Body of pancreas (tissue), 4 donors: ENCODE measurements at regions not wholly inside any gene's neighbourhood (a gene's known extent, or its start where the extent isn't known, plus 50 kb on each side); places are given as distances from the start of the nearest gene placed in this dataset.

Experiments
- ATAC-seq: fragments of 150-250 bp; one replicate; pipeline ENCODE4 v1.9.1; 2016
- DNase-seq, 4 donors: peaks; one replicate each; pipeline ENCODE4 v3.0.0-alpha.2; 2019
- H3K27ac ChIP-seq, 4 donors: fragments of 200-600 bp; sonication (generic); 1 replicate in 3 of 4; 2 replicates in 1 of 4; pipeline versions ENCODE4 v1.5.1 to v1.6.1; 2016 to 2019; ENCODE audit warnings: mild to moderate bottlenecking in 1 of 4, mixed read lengths in 1 of 4, moderate library complexity in 1 of 4
- H3K27me3 ChIP-seq, 2 donors: fragments of 200-600 bp; sonication (generic); one replicate each; pipeline ENCODE4 v1.6.0; 2016; ENCODE audit warnings: mild to moderate bottlenecking in 1 of 2
- H3K36me3 ChIP-seq, 2 donors: fragments of 200-600 bp; sonication (generic); replicated peaks in 1 of 2; 2 replicates each; pipeline ENCODE4 v1.5.1; 2016; ENCODE audit warnings: low read depth in 2 of 2; ENCODE audit not compliant: insufficient read depth in 1 of 2
- H3K4me1 ChIP-seq: fragments of 200-600 bp; sonication (generic); one replicate; pipeline ENCODE4 v1.6.0; 2016
- H3K4me3 ChIP-seq, 2 donors: fragments of 200-600 bp; sonication (generic); 1 replicate in 1 of 2; 2 replicates in 1 of 2; pipeline ENCODE4 v1.5.1; 2016 to 2019
- H3K9me3 ChIP-seq, 3 donors: fragments of 200-600 bp; sonication (generic); 1 replicate in 2 of 3; 2 replicates in 1 of 3; pipeline ENCODE4 v1.5.1; 2016
- POLR2A ChIP-seq, 3 donors: fragments of 450-650 bp; IDR thresholded peaks; one replicate each; pipeline ENCODE4 v1.6.1; 2016; ENCODE audit warnings: antibody characterized with exemption in 3 of 3, mild to moderate bottlenecking in 2 of 3
- WGBS, 2 donors: methylation state at CpG; one replicate each; pipeline ENCODE4 v1.1.5; 2017; 5-methylcytosine and 5-hydroxymethylcytosine counted together
- intact Hi-C: fragments of 100-400 bp; cut with DNase I; formaldehyde crosslinking; loops from one replicate; pipeline ENCODE4 v1.15.1; 2023
- TF ChIP-seq, protein P1 (sequence below), 7 experiments: fragments of 450-650 bp in 4 of 7; fragments of 200-600 bp in 3 of 7; sonication (generic) in 3 of 7; IDR thresholded peaks; one replicate each; pipeline ENCODE4 v1.5.1; 2016 to 2019; ENCODE audit warnings: antibody characterized with exemption in 7 of 7

DNA sequence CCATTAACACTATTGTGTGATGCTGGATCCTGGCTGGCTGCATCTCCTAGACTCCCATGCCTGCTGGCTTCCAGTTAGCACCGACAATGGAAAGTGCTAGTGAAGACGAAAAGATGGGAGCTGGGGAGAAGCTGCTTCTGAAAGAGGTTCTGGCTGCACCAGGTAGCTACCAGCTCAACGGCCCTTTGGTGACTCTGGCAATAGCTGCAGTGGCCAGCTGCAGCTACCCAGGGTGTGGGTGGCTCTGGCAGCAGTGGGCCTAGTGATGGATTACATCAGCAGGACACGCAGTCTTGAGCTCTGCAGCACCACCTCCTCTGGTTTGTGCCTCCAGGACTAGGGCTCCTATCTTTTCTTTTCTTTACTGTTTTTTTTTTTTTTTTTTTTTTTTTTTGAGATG is 662.6 kb downstream of the MATN1 start:
- no peak overlapping the region for H3K27ac ChIP-seq
- no peaks in the 10 kb centered on the region for H3K9me3 ChIP-seq
- ATAC-seq (no peak), DNase-seq (no peak)
- 58 to 65% methylated on average over 4 of the region's 4 CpGs for WGBS, 2 donors
- intact Hi-C loops = no loop called here
- TF ChIP-seq, protein P1, sequence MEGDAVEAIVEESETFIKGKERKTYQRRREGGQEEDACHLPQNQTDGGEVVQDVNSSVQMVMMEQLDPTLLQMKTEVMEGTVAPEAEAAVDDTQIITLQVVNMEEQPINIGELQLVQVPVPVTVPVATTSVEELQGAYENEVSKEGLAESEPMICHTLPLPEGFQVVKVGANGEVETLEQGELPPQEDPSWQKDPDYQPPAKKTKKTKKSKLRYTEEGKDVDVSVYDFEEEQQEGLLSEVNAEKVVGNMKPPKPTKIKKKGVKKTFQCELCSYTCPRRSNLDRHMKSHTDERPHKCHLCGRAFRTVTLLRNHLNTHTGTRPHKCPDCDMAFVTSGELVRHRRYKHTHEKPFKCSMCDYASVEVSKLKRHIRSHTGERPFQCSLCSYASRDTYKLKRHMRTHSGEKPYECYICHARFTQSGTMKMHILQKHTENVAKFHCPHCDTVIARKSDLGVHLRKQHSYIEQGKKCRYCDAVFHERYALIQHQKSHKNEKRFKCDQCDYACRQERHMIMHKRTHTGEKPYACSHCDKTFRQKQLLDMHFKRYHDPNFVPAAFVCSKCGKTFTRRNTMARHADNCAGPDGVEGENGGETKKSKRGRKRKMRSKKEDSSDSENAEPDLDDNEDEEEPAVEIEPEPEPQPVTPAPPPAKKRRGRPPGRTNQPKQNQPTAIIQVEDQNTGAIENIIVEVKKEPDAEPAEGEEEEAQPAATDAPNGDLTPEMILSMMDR (IDR thresholded peaks at IDR 0.05) = no peak
- TF ChIP-seq POLR2A (IDR thresholded peaks at IDR 0.05) = no peak
- no peak overlapping the region for H3K4me3 ChIP-seq
- H3K36me3 ChIP-seq = no peaks in the 10 kb centered on the region
- H3K27me3 ChIP-seq = no peaks in the 10 kb centered on the region
- no peaks in the 10 kb centered on the region for H3K4me1 ChIP-seq

DNA sequence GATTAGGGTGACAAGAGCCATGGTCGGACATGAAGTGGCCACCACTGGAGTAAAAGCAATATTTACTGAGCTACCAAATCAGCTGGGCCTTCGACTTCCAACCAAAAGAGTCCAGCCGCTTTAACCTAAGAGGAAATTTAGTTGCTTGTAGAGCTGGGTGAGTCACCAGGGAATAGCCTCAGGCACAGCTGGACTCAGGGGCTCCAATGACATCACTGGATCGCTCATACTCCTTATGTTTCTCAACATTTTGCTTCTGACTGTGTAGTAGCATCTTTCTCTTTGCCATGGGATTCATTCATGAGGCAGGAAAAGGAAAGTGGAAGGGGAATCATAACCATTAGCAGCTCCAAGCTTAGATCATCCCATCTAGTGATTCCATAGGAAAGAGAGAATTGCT is 664.4 kb downstream of the MATN1 start:
- ATAC-seq (no peak), DNase-seq (no peak)
- TF ChIP-seq POLR2A (IDR thresholded peaks at IDR 0.05) = no peak
- TF ChIP-seq, protein P1 (IDR thresholded peaks at IDR 0.05) = no peak
- 53 to 58% methylated on average over 4 of the region's 4 CpGs for WGBS, 2 donors
- Histone ChIP-seq H3K36me3 (no peaks in the 10 kb centered on the region), H3K4me1 (no peaks in the 10 kb centered on the region), H3K27me3 (no peaks in the 10 kb centered on the region), H3K9me3 (no peaks in the 10 kb centered on the region), H3K4me3 (no peak overlapping the region), H3K27ac (no peak overlapping the region)
- intact Hi-C loops = no loop called here

DNA sequence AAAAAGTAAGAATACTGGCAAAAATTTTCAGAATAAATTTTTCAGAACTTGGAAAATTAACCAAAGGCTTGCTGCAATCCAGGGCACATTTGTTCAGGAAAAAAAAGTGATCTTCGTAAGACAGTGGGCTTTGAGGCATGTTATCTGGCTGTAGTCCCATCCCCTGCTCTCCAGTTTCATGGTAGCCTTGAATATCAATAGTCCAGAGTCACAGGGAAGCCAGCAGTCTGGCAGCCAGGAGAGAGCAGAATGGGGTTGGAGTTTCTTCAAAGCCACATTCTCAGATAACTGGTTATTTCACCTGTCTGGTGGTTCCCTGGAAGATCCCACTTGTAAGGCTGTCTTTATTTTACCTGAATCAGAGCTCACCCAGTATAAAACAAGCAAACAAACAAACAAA is 669.3 kb downstream of the MATN1 start:
- Histone ChIP-seq H3K4me1 (no peaks in the 10 kb centered on the region), H3K27me3 (no peaks in the 10 kb centered on the region), H3K9me3 (no peaks in the 10 kb centered on the region), H3K36me3 (no peaks in the 10 kb centered on the region), H3K4me3 (no peak overlapping the region), H3K27ac (no peak overlapping the region)
- no peak for TF ChIP-seq POLR2A (IDR thresholded peaks at IDR 0.05)
- TF ChIP-seq, protein P1 (IDR thresholded peaks at IDR 0.05) = no peak
- DNase-seq (no peak), ATAC-seq (no peak)
- intact Hi-C loops = no loop called here
- 22 to 23% methylated on average over 1 of the region's 1 CpG for WGBS, 2 donors

DNA sequence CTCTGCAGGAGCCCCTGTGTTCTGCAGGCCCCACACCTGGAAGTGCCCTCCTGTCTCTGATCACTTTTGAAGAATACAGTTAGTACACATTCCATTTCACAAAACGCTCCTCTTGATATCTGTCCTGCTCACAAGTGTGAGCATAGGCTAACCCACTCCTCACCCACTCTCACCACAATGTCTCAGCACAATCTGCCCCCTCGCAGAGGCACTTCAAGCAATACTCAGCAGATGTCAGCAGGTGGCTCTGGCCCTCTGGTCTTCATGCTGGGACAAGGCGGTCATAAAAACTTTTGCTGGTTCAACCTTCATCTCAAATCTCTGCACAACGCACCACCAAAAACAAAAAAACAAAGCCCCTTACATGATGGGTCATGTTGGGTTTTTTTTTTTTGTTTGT is 671.2 kb downstream of the MATN1 start:
- no peaks in the 10 kb centered on the region for H3K4me1 ChIP-seq
- WGBS, 2 donors = 51 to 58% methylated on average over 4 of the region's 4 CpGs
- no peaks in the 10 kb centered on the region for H3K27me3 ChIP-seq
- no peak for ATAC-seq
- no peak overlapping the region for H3K4me3 ChIP-seq
- TF ChIP-seq, protein P1 (IDR thresholded peaks at IDR 0.05) = no peak
- TF ChIP-seq POLR2A (IDR thresholded peaks at IDR 0.05) = no peak
- H3K36me3 ChIP-seq = no peaks in the 10 kb centered on the region
- no peak for DNase-seq
- no peaks in the 10 kb centered on the region for H3K9me3 ChIP-seq
- H3K27ac ChIP-seq = no peak overlapping the region
- intact Hi-C loops = no loop called here

DNA sequence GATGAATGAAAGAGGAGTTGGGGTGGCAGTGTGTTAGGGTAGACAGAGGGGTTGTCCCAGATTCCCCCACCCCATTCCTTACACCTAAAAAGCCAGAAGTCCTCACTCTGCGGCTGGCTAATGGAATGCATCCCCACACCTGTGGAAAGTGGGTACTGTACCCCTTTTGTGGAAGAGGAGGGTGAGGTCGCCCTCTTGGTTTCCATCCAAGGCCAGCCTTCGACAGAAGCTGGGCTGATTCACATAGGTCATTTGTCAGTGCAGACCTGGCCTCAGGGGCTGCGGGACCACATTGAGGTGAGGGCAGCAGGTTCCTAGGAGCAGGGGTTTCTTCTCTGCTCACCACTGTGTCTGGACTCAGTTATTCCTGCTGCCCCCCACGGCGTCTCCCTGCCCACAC is 671.6 kb downstream of the MATN1 start:
- no peaks in the 10 kb centered on the region for H3K4me1 ChIP-seq
- no peak overlapping the region for H3K27ac ChIP-seq
- H3K36me3 ChIP-seq = no peaks in the 10 kb centered on the region
- no peaks in the 10 kb centered on the region for H3K27me3 ChIP-seq
- intact Hi-C loops = no loop called here
- DNase-seq (no peak), ATAC-seq (no peak)
- WGBS, 2 donors = 50 to 68% methylated on average over 5 to 6 of the region's 6 CpGs
- no peaks in the 10 kb centered on the region for H3K9me3 ChIP-seq
- no peak overlapping the region for H3K4me3 ChIP-seq
- TF ChIP-seq, protein P1 (IDR thresholded peaks at IDR 0.05) = no peak
- no peak for TF ChIP-seq POLR2A (IDR thresholded peaks at IDR 0.05)
